ENCODE measurements at regions not wholly inside any gene's neighbourhood (a gene's known extent, or its start where the extent isn't known, plus 50 kb on each side); places are given as distances from the start of the nearest gene placed in this dataset.

- DNase-seq (ENCODE audit: low spot score), result no peak
Measured at GRCh38 chr9:110058304-110058953, 149.5 kb downstream of the C9orf152 start.

- no peak for DNase-seq (ENCODE audit: low spot score)
Measured at GRCh38 chr9:110059461-110059860, 148.5 kb downstream of the C9orf152 start.

- DNase-seq (ENCODE audit: low spot score), result no peak
Measured at GRCh38 chr9:110064803-110065202, 143.2 kb downstream of the C9orf152 start.

DNA sequence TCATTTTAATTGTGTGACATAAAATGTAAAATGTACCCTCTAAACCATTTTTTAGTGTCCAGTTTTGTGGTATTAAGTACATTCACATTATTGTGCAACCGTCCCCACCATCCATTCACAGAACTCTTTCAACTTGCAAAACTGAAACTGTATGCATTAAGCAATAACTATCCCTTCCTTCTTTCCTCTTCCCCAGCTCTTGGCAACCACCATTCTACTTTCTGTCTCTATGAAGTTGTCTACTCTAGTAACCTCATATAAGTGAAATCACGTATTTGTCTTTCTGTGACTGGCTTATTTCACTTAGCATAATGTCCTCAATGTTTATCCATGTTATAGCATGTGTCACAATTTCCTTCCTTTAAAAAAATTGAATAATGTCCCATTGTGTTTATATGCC lies 142.4 kb downstream of the C9orf152 start:
- no peak for DNase-seq (ENCODE audit: low spot score)

DNA sequence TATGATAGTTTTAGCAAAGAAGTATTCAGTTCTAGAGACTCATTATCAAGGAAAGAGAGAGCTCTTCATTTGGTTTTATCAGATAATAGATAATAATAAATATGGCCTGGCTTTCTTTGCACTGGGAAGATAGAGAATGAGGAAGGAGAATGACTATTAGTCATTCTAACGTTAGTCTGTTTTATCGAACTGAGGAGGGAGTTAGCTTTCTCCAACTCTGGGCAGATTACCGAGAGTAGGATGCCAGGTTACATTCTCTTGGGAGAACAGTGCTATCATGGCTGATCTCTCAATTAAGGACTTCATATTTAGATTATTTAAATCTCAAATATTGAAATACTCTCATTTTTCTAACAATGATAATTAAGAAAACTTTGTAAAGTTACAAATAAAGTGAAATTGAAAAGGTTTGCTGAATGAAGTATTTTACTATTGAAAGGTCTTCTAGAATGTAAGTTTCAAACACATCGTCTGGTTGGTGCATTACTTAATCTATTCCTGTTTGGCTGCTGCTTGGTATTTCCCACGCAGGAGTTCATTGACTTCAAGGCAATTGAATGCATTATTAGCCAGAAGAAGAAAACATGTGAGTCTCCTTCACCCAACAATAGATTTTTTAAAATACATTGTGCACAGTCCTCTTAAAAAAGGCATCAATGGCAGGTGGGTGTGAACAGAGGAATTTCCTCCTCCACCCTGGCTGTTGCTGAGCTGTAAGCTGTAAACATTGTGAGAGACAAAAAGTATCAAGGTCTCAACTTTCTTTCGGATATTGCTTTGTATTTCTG lies 140.8 kb downstream of the C9orf152 start:
- DNase-seq (ENCODE audit: low spot score), result no peak

DNA sequence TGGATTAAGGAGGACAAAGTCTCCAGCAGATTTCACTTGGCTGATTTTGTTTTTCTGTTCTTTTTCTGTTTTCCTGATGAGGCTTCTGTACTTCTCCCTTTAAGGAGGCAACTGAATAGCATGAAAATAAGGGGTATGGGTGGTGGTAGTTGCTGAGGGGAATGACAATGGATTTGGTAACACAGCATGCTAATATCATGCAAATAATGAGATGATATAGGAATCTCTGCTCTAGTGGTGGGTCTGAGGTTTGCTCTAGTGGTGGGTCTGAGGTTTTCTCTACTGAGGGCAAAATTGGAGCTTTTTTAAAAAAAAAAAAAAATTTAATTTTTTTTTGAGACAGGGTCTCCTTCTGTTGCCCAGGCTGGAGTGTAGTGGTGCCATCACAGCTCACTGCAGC lies 139.7 kb downstream of the C9orf152 start:
- no peak for DNase-seq (ENCODE audit: low spot score)

GRCh38 chr9:110069326-110070248 lies 138.4 kb downstream of the C9orf152 start:
- no peak for DNase-seq (ENCODE audit: low spot score)

DNA sequence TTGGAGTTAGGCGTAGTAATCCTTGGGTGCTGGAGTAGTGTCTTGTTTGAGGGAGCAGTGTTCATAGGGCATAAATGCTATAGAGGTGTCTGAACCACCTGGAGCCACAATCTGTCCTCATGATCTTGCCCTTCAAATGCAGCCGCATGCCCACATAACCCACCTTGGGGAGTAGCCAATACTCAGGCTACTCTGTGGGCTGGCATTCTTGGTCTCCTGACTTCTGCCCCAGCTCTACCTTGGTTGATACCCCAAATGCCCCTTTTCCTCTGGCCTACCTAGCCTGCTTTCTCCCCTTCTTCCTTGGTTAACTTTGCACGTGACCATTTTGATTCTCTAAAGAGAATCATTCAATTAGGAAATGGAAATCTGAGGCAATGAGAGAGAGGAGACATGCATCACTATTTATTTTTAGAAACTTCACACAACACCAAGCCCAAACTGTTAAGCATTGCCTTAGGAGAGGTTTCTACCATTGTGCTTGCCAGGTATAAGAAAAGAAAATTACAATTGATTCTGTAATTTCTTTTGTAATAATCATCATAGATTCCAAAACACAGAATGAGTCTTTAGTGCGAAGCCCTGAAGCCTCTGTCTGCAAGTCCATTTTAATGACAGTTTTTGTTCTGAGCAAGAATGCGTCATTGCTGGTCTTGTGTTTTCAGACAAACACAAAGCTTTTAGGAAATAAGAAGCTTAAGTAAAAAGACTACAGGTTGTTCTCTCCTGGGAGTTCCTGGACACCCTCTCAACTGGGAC lies 135.2 kb downstream of the C9orf152 start:
- DNase-seq (ENCODE audit: low spot score), result no peak

DNA sequence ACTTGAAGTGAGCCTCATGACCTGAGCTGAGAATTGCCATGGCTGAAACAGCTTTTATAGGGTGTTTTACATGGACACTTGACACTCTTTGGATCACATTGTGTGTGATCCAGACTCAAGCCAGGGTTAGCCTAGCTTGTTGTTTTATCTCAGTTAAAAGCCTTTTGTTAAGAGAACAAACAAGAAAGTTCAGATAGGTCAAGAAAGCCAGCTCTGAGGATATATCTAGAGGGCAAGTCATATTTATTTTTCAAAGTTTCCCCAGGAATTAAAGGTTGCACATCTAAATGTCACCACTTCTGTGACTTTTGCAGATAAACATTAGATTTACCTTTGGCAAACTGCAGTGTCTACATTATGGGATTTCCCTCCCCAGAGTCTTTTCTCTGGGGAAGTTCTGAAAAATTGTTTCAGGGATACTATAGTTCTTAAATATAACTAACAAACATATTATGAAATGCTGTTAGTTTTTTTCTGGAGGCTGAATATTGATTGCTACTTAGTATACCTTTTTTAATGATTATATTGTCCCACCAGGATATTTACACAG lies 134.5 kb downstream of the C9orf152 start:
- DNase-seq (ENCODE audit: low spot score), result no peak

GRCh38 chr9:110076894-110077725 lies 130.8 kb downstream of the C9orf152 start:
- no peak for DNase-seq (ENCODE audit: low spot score)

DNA sequence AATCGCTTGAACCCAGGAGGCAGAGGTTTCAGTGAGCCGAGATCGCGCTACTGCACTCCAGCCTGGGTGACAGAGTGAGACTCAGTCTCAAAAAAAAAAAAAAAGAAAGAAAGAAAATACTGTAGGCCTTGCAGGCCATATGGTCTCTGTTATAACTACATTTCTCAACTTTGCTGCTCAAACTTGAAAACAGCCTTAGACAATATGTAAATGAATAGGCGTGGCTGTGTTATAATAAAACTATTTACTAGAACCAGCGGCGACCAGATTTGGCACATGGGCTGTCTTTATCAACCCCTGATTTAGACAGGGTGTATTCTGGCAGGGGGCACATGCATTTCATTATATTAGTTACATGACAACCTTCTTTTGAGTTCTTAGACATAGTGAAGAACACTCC lies 130.0 kb downstream of the C9orf152 start:
- no peak for DNase-seq (ENCODE audit: low spot score)

GRCh38 chr9:110078604-110079003 lies 129.4 kb downstream of the C9orf152 start:
- no peak for DNase-seq (ENCODE audit: low spot score)

DNA sequence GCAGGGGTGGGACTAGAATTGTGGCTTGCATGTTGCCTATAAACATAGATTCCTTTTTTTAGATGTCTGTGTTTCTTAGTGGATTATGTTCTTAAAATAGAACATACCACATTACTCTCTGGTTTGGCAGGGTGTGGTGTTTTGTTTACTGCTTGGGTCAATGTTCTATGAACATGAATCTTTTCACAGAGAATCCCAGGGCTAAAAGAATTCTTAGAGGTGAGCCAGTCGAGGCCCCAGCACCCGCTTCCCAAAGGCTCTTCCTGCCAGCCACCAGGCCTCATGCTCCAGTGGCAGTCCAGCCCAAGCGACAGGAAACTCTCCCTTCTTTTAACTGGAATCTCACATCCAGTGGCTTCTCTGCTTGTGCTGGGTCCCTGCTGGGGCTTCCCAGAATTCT lies 126.6 kb downstream of the C9orf152 start:
- DNase-seq (ENCODE audit: low spot score), result no peak

GRCh38 chr9:110083866-110084265 lies 124.1 kb downstream of the C9orf152 start:
- no peak for DNase-seq (ENCODE audit: low spot score)

DNA sequence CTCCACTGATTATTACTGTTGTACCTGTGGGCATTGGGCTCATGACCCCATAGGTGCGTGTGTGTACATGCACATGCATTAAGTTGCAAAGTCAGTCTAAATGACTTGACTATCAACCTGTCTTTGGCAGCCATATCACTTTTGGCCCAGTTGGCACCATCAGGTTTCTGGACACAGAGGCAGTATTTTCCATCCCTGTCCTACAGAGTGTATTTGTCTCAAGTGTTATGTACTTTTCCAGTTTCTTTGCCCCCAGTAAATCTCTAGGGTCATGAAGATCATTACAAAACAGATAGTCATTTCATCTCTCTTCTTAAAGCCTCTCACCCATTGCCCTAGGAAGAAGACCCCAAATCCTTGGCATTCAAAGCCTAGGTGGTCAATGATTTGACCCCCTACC lies 121.4 kb downstream of the C9orf152 start:
- no peak for DNase-seq (ENCODE audit: low spot score)

DNA sequence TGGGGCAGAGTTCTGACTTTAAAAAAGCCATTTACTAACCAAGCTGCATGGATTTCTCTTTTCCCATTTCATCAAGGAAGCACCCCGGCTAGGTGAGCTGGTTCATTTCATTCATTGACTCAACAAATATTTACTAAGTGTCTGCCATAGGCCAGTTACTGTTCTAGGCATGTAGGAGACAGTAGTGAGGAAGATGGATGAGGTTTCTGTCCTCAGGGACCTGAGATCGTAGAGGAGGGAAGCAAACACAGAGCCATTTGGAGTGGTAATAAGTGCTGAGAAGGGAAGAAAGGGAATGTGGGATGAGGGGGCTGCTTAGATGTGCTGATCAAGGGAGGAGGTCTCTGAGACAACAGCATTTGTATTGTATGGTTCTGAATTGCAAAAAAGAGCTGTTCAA lies 120.4 kb downstream of the C9orf152 start:
- DNase-seq (ENCODE audit: low spot score), result no peak

DNA sequence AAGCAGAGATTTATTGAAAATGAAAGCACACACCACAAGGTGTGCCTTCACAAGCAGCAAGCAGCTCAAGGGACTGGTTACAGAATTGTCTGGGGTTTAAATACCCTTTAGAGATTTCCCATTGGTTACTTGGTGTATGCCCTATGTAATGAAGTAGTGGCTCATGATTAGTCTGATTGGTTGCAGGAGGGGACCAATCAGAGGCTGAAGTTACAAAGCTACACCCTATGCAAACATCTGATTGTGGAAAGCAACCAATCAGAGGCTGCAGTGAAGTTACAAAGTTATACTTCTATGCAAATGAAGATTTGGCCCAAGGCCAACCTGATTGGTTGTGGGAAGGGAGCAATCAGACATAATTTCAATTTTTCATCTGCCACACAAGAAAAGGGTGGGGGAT lies 119.9 kb downstream of the C9orf152 start:
- no peak for DNase-seq (ENCODE audit: low spot score)

GRCh38 chr9:110089681-110090370 lies 118.1 kb downstream of the C9orf152 start:
- no peak for DNase-seq (ENCODE audit: low spot score)

- no peak for DNase-seq (ENCODE audit: low spot score)
Measured at GRCh38 chr9:110092792-110093191, 115.2 kb downstream of the C9orf152 start.

DNA sequence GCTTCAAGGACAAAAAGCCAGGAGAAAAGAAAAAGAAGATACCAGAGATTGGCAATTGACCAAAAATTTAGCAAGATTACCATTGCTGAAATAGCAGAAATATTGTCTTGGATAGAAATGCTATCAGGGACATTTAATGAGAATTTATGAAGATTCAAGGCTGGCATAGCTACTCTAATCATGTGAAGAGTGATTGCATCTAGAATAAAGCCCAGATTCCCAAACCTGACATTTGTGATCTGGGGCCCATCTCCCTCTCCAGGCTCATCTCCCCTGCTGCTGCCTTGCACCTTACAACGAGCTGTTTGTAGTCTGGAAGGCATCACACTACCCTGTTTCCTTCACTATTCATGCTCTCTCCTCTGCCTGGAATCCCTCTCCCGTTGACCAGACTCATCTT lies 114.5 kb downstream of the C9orf152 start:
- DNase-seq (ENCODE audit: low spot score), result no peak

Measured in left forelimb (tissue), 1 donor.